ENCODE measurements at regions not wholly inside any gene's neighbourhood (a gene's known extent, or its start where the extent isn't known, plus 50 kb on each side); places are given as distances from the start of the nearest gene placed in this dataset.

DNA sequence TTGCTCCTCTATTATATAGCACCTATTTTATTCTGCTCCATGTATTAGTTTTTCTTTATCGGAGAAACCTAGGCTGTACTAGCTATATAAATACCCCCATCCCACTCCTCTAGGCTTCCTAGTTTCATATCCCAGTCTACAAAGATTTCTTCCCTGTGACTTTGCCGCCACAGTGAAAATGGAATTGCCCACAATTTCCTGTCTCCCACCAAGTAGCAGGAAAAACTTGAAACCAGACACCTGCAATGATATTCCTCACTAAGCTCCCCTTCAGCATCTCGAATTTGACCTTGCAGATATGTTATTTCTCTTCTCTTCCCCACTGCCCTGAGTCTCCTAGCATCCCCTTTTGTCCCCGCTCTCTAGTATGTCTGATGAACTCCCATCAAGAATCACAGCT lies 685.8 kb upstream of the CCDC54 start:
- no peaks in the 10 kb centered on the region for H3K9me3 ChIP-seq (ENCODE audit: control insufficient read depth, low read length)
- no peaks in the 10 kb centered on the region for H3K36me3 ChIP-seq (ENCODE audit: control insufficient read depth in 1 of 2, insufficient read depth in 2 of 2, low read length in 1 of 2)
- WGBS, 2 donors, result 74 to 78% methylated on average over 4 of the region's 4 CpGs
- intact Hi-C loops (cut with DNase I), result no loop called here
- H3K27ac ChIP-seq (ENCODE audit: low read depth in 1 of 2, low read length in 2 of 2), result no peak overlapping the region
- no peak overlapping the region for H3K4me3 ChIP-seq (ENCODE audit: low read length in 2 of 2)
- no peaks in the 10 kb centered on the region for H3K4me1 ChIP-seq (ENCODE audit: control insufficient read depth in 1 of 2, insufficient read depth in 2 of 2, low read length in 2 of 2)
- H3K27me3 ChIP-seq (ENCODE audit: control insufficient read depth in 1 of 2, insufficient read depth in 2 of 2, low read length in 1 of 2), result no peaks in the 10 kb centered on the region
- DNase-seq, result no peak
- no peak for ATAC-seq (ENCODE audit: low FRiP score)

DNA sequence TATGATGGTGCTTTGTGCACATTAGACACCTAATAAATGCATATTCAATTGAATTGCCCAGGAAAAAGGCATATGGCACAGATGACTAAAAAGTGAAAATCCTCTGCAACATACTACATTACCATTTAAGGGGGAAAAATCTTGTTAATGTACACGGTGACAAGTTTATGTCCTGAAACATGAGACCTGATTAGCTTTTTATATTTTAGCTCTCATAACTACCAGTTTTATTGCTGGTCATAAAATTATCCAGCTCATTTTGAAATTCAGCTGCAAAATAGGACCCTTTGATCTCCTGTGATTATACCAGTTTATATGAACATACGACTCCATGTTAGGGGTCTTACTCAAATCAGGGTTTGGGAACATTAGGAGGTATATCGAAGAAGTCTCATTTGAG lies 684.6 kb upstream of the CCDC54 start:
- DNase-seq, result no peak
- Histone ChIP-seq H3K4me1 (ENCODE audit: control insufficient read depth in 1 of 2, insufficient read depth in 2 of 2, low read length in 2 of 2) (no peaks in the 10 kb centered on the region), H3K36me3 (ENCODE audit: control insufficient read depth in 1 of 2, insufficient read depth in 2 of 2, low read length in 1 of 2) (no peaks in the 10 kb centered on the region), H3K27ac (ENCODE audit: low read depth in 1 of 2, low read length in 2 of 2) (no peak overlapping the region), H3K9me3 (ENCODE audit: control insufficient read depth, low read length) (no peaks in the 10 kb centered on the region), H3K27me3 (ENCODE audit: control insufficient read depth in 1 of 2, insufficient read depth in 2 of 2, low read length in 1 of 2) (no peaks in the 10 kb centered on the region), H3K4me3 (ENCODE audit: low read length in 2 of 2) (no peak overlapping the region)
- intact Hi-C loops (cut with DNase I), result no loop called here
- no peak for ATAC-seq (ENCODE audit: low FRiP score)
- 74 to 89% methylated on average over 3 of the region's 3 CpGs for WGBS, 2 donors

DNA sequence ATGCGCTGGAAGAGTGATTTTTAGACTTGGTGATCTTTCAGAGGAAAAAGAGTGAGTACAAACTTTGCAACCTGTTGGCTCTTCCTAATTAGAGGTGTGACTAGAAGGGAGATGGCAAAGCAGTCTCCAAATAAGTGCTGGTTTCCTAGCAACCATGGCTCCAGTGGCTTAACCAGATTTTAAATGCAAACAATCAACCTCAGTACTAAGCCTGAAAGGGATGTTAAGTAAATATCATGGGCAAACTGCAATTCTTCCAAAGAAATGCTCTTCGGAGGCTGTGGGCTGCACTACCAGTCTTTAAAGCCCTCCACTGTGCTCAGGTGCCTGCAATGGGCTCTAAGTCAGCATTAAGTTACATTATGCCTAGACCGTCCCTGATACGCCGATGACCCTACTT lies 678.1 kb upstream of the CCDC54 start:
- no peak for DNase-seq
- no peak for ATAC-seq (ENCODE audit: low FRiP score)
- 88 to 90% methylated on average over 5 of the region's 5 CpGs for WGBS, 2 donors

DNA sequence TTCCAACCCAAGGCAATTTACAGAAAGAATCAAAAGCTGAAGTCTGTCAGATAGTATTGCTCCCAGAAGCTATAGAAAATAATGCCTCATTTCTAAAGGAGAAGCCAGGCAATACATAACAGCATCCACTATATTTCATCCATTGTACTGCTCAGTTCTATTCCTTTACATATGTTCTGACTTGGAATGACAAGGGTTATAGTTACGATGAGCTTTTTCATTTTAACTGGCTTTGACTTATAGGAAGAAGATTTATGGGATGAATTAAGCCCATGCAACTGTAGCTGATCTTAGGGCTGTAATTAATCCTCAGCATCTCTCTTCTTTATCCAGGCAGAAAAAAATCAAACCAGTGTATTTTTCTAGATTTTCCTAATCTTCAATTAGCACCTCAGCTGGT lies 676.3 kb upstream of the CCDC54 start:
- WGBS, 2 donors, result 87 to 94% methylated on average over 1 of the region's 1 CpG
- Histone ChIP-seq H3K4me1 (ENCODE audit: control insufficient read depth in 1 of 2, insufficient read depth in 2 of 2, low read length in 2 of 2) (no peaks in the 10 kb centered on the region), H3K36me3 (ENCODE audit: control insufficient read depth in 1 of 2, insufficient read depth in 2 of 2, low read length in 1 of 2) (no peaks in the 10 kb centered on the region), H3K27ac (ENCODE audit: low read depth in 1 of 2, low read length in 2 of 2) (no peak overlapping the region), H3K9me3 (ENCODE audit: control insufficient read depth, low read length) (no peaks in the 10 kb centered on the region), H3K4me3 (ENCODE audit: low read length in 2 of 2) (no peak overlapping the region), H3K27me3 (ENCODE audit: control insufficient read depth in 1 of 2, insufficient read depth in 2 of 2, low read length in 1 of 2) (no peaks in the 10 kb centered on the region)
- ATAC-seq (ENCODE audit: low FRiP score) (no peak), DNase-seq (no peak)
- intact Hi-C loops (cut with DNase I), result no loop called here

More for the DNA sequence above, 678.1 kb upstream of the CCDC54 start:
- Histone ChIP-seq H3K9me3 (ENCODE audit: control insufficient read depth, low read length) (no peaks in the 10 kb centered on the region), H3K27me3 (ENCODE audit: control insufficient read depth in 1 of 2, insufficient read depth in 2 of 2, low read length in 1 of 2) (no peaks in the 10 kb centered on the region), H3K4me3 (ENCODE audit: low read length in 2 of 2) (no peak overlapping the region), H3K4me1 (ENCODE audit: control insufficient read depth in 1 of 2, insufficient read depth in 2 of 2, low read length in 2 of 2) (no peaks in the 10 kb centered on the region), H3K36me3 (ENCODE audit: control insufficient read depth in 1 of 2, insufficient read depth in 2 of 2, low read length in 1 of 2) (no peaks in the 10 kb centered on the region), H3K27ac (ENCODE audit: low read depth in 1 of 2, low read length in 2 of 2) (no peak overlapping the region)
- intact Hi-C loops (cut with DNase I), result no loop called here

DNA sequence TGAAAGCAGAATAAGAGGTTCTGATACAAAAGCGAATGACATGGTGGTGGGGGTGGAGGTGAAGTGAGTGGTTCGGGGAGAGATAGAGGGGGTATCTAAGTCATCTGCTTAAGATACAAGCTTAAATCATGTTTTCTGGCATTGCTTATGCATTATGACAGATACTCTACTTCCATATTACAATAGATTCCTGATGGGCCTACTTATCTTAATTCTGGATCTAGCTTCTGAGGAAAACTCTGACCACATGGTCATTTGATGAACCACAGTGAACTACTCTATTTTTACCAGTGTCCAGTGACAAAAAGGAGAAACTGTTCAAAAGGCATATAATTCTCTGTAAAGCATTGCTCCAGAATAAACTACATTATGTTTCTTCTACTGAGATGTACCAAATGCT lies 673.7 kb upstream of the CCDC54 start:
- Histone ChIP-seq H3K4me1 (ENCODE audit: control insufficient read depth in 1 of 2, insufficient read depth in 2 of 2, low read length in 2 of 2) (no peaks in the 10 kb centered on the region), H3K9me3 (ENCODE audit: control insufficient read depth, low read length) (no peaks in the 10 kb centered on the region), H3K4me3 (ENCODE audit: low read length in 2 of 2) (no peak overlapping the region), H3K27ac (ENCODE audit: low read depth in 1 of 2, low read length in 2 of 2) (no peak overlapping the region), H3K27me3 (ENCODE audit: control insufficient read depth in 1 of 2, insufficient read depth in 2 of 2, low read length in 1 of 2) (no peaks in the 10 kb centered on the region), H3K36me3 (ENCODE audit: control insufficient read depth in 1 of 2, insufficient read depth in 2 of 2, low read length in 1 of 2) (no peaks in the 10 kb centered on the region)
- 98% methylated on average over 2 of the region's 2 CpGs for WGBS, 2 donors
- intact Hi-C loops (cut with DNase I), result no loop called here
- no peak for ATAC-seq (ENCODE audit: low FRiP score)
- no peak for DNase-seq

DNA sequence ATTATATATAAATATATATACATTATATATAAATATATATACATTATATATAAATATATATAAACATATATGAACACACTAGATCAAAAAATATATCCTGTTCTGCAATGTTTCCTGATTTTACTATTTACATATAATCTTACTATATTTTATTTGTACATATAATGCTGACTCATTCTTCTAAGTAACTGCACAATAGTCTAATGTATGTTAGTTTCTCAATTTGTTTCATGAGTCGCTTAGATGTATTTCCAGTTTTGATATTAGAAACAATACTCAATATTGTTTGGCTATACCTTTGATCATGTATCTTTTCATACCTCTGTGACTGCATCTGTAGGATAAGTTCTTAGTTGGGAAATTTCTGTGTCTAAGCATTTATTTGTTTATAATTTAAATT lies 669.9 kb upstream of the CCDC54 start:
- WGBS, 2 donors, result 97 to 98% methylated on average over 1 of the region's 1 CpG
- H3K4me1 ChIP-seq (ENCODE audit: control insufficient read depth in 1 of 2, insufficient read depth in 2 of 2, low read length in 2 of 2), result no peaks in the 10 kb centered on the region
- intact Hi-C loops (cut with DNase I), result no loop called here
- DNase-seq (no peak), ATAC-seq (ENCODE audit: low FRiP score) (no peak)
- H3K27ac ChIP-seq (ENCODE audit: low read depth in 1 of 2, low read length in 2 of 2), result no peak overlapping the region
- H3K9me3 ChIP-seq (ENCODE audit: control insufficient read depth, low read length), result no peaks in the 10 kb centered on the region
- no peak overlapping the region for H3K4me3 ChIP-seq (ENCODE audit: low read length in 2 of 2)
- H3K27me3 ChIP-seq (ENCODE audit: control insufficient read depth in 1 of 2, insufficient read depth in 2 of 2, low read length in 1 of 2), result no peaks in the 10 kb centered on the region
- H3K36me3 ChIP-seq (ENCODE audit: control insufficient read depth in 1 of 2, insufficient read depth in 2 of 2, low read length in 1 of 2), result no peaks in the 10 kb centered on the region

DNA sequence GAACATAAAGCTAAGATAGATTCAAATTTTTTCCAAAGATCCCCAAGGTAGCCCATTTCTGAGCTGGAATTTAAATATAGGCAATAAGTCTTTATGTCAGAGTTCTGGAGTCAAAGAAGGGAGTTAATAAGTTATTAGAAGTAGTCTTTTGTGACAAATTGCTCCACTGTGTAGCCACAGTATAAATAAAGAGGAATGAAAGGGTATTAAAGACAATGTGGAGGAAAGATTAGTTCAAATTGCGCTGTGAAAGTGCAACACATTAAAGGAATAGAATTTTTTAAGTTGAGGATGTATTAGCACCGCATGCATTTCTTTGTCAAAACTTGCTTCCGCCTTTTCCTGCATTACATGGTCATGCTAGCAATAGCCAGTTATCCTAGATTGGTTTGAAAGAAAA lies 666.6 kb upstream of the CCDC54 start:
- H3K27me3 ChIP-seq (ENCODE audit: control insufficient read depth in 1 of 2, insufficient read depth in 2 of 2, low read length in 1 of 2), result no peaks in the 10 kb centered on the region
- H3K4me1 ChIP-seq (ENCODE audit: control insufficient read depth in 1 of 2, insufficient read depth in 2 of 2, low read length in 2 of 2), result no peaks in the 10 kb centered on the region
- no peak overlapping the region for H3K27ac ChIP-seq (ENCODE audit: low read depth in 1 of 2, low read length in 2 of 2)
- WGBS, 2 donors, result 81 to 86% methylated on average over 3 of the region's 3 CpGs
- H3K4me3 ChIP-seq (ENCODE audit: low read length in 2 of 2), result no peak overlapping the region
- intact Hi-C loops (cut with DNase I), result no loop called here
- no peak for ATAC-seq (ENCODE audit: low FRiP score)
- H3K36me3 ChIP-seq (ENCODE audit: control insufficient read depth in 1 of 2, insufficient read depth in 2 of 2, low read length in 1 of 2), result no peaks in the 10 kb centered on the region
- no peaks in the 10 kb centered on the region for H3K9me3 ChIP-seq (ENCODE audit: control insufficient read depth, low read length)
- no peak for DNase-seq

DNA sequence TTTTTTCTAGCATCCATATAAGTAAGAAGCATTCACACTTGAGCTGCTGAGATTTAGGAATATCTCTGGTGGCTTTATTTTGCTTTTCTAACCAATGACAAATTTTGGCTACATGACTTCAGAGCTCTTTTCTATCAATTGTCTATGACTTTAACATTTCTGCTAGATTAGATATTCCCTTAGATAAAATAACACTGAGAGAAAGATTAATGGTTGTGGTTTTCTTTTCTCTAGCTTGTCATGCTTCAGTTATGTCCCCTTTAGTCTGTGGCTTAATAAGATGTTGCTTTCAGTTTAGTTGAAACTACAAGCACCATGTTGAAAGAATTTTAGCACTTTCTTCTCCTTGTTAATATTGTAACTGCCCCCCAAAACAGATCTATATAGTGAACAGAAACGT lies 665.6 kb upstream of the CCDC54 start:
- Histone ChIP-seq H3K4me1 (ENCODE audit: control insufficient read depth in 1 of 2, insufficient read depth in 2 of 2, low read length in 2 of 2) (no peaks in the 10 kb centered on the region), H3K27me3 (ENCODE audit: control insufficient read depth in 1 of 2, insufficient read depth in 2 of 2, low read length in 1 of 2) (no peaks in the 10 kb centered on the region), H3K9me3 (ENCODE audit: control insufficient read depth, low read length) (no peaks in the 10 kb centered on the region), H3K36me3 (ENCODE audit: control insufficient read depth in 1 of 2, insufficient read depth in 2 of 2, low read length in 1 of 2) (no peaks in the 10 kb centered on the region), H3K27ac (ENCODE audit: low read depth in 1 of 2, low read length in 2 of 2) (no peak overlapping the region), H3K4me3 (ENCODE audit: low read length in 2 of 2) (no peak overlapping the region)
- DNase-seq (no peak), ATAC-seq (ENCODE audit: low FRiP score) (no peak)
- 5 to 9% methylated on average over 1 of the region's 1 CpG for WGBS, 2 donors
- intact Hi-C loops (cut with DNase I), result no loop called here

DNA sequence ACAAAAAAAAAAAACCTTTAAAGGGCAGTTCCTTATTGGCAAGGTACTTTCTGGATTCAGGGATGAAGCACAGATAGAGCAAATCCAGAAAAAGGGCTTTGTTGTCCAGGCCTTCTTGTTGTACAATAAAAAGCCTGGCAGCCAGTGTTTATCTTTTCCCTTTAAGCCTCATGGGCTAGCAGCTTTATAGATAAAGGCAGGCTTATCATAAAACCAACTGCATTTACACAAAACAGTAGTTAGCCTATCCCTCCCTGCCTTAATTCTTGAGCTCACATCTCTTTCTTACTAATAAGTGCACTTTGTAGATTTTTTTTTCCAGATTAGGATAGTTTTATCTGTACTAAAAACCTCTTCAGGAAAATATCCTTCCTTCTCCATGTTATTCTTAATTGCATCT lies 662.8 kb upstream of the CCDC54 start:
- Histone ChIP-seq H3K27me3 (ENCODE audit: control insufficient read depth in 1 of 2, insufficient read depth in 2 of 2, low read length in 1 of 2) (no peaks in the 10 kb centered on the region), H3K9me3 (ENCODE audit: control insufficient read depth, low read length) (no peaks in the 10 kb centered on the region), H3K4me3 (ENCODE audit: low read length in 2 of 2) (no peak overlapping the region), H3K4me1 (ENCODE audit: control insufficient read depth in 1 of 2, insufficient read depth in 2 of 2, low read length in 2 of 2) (no peaks in the 10 kb centered on the region), H3K27ac (ENCODE audit: low read depth in 1 of 2, low read length in 2 of 2) (no peak overlapping the region), H3K36me3 (ENCODE audit: control insufficient read depth in 1 of 2, insufficient read depth in 2 of 2, low read length in 1 of 2) (no peaks in the 10 kb centered on the region)
- ATAC-seq (ENCODE audit: low FRiP score) (no peak), DNase-seq (no peak)
- intact Hi-C loops (cut with DNase I), result no loop called here

DNA sequence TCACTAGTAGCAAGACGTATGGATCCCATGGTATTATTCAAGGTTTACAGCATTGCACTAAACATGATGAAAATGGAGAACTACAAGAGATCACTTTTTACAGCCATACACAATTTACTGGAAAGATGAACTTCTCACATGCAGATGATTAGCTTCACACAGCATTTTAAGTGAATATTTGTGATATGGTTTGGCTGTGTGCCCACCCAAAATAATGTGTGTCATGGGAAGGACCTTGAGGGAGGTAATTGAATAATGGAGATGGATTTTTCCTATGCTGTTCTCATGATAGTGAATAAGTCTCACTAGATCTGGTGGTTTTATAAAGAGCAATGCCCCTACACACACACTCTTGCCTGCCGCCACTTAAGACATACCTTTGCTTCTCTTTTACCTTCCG lies 662.0 kb upstream of the CCDC54 start:
- ATAC-seq (ENCODE audit: low FRiP score) (no peak), DNase-seq (no peak)
- intact Hi-C loops (cut with DNase I), result no loop called here
- 97% methylated on average over 3 of the region's 3 CpGs for WGBS, 2 donors
- Histone ChIP-seq H3K4me1 (ENCODE audit: control insufficient read depth in 1 of 2, insufficient read depth in 2 of 2, low read length in 2 of 2) (no peaks in the 10 kb centered on the region), H3K9me3 (ENCODE audit: control insufficient read depth, low read length) (no peaks in the 10 kb centered on the region), H3K27me3 (ENCODE audit: control insufficient read depth in 1 of 2, insufficient read depth in 2 of 2, low read length in 1 of 2) (no peaks in the 10 kb centered on the region), H3K36me3 (ENCODE audit: control insufficient read depth in 1 of 2, insufficient read depth in 2 of 2, low read length in 1 of 2) (no peaks in the 10 kb centered on the region), H3K27ac (ENCODE audit: low read depth in 1 of 2, low read length in 2 of 2) (no peak overlapping the region), H3K4me3 (ENCODE audit: low read length in 2 of 2) (no peak overlapping the region)

All from aorta (tissue), 5 donors.